Fibroblast of peridontal ligament (primary cell): ENCODE measurements at regions not wholly inside any gene's neighbourhood (a gene's known extent, or its start where the extent isn't known, plus 50 kb on each side); places are given as distances from the start of the nearest gene placed in this dataset.
"Not testable (repeated sequence)": the region's sequence is repeated elsewhere in the genome, so short reads cannot be mapped to it uniquely, and the experiment has no call there.

Source experiments
- DNase-seq: peaks from one replicate; pipeline ENCODE4 v3.0.0-alpha.2; 2010; ENCODE audit errors: extremely low read depth

- DNase-seq: peak; percentile 7
Observed at GRCh38 chr20:16864069-16864468, 115.9 kb downstream of the OTOR start.

- no peak for DNase-seq
Observed at GRCh38 chr20:16864963-16865362, 116.8 kb downstream of the OTOR start.

- DNase-seq: no peak
Observed at GRCh38 chr20:16865406-16865805, 117.2 kb downstream of the OTOR start.

- not testable (repeated sequence) for DNase-seq
Observed at GRCh38 chr20:16873124-16873523, 125.0 kb downstream of the OTOR start.

GRCh38 chr20:16877053-16877554, 128.9 kb downstream of the OTOR start:
- no peak for DNase-seq

- DNase-seq: no peak
Observed at GRCh38 chr20:16885746-16886145, 137.6 kb downstream of the OTOR start.

GRCh38 chr20:16898433-16898832, 150.3 kb downstream of the OTOR start:
- peak; percentile 49 for DNase-seq

GRCh38 chr20:16902662-16903061, 154.5 kb downstream of the OTOR start:
- DNase-seq: no peak

GRCh38 chr20:16904751-16905150, 156.6 kb downstream of the OTOR start:
- DNase-seq: no peak

- DNase-seq: no peak
Observed at GRCh38 chr20:16914277-16914676, 166.1 kb downstream of the OTOR start.

GRCh38 chr20:16916165-16916564, 168.0 kb downstream of the OTOR start:
- DNase-seq: no peak

GRCh38 chr20:16917636-16918035, 169.5 kb downstream of the OTOR start:
- DNase-seq: no peak

GRCh38 chr20:16918366-16918765, 170.2 kb downstream of the OTOR start:
- DNase-seq: no peak

- no peak for DNase-seq
Observed at GRCh38 chr20:16919841-16920240, 171.7 kb downstream of the OTOR start.

- peak; percentile 97 for DNase-seq
Observed at GRCh38 chr20:16922834-16923233, 174.7 kb downstream of the OTOR start.

GRCh38 chr20:16926626-16927430, 178.7 kb downstream of the OTOR start:
- no peak for DNase-seq

GRCh38 chr20:16929756-16930155, 181.6 kb downstream of the OTOR start:
- DNase-seq: peak; percentile 23

- no peak for DNase-seq
Observed at GRCh38 chr20:16930656-16931055, 182.5 kb downstream of the OTOR start.

GRCh38 chr20:16939051-16939450, 190.9 kb downstream of the OTOR start:
- no peak for DNase-seq

GRCh38 chr20:16940701-16941100, 192.5 kb downstream of the OTOR start:
- DNase-seq: no peak

- DNase-seq: no peak
Observed at GRCh38 chr20:16942051-16942450, 193.9 kb downstream of the OTOR start.

GRCh38 chr20:16942756-16943155, 194.6 kb downstream of the OTOR start:
- DNase-seq: peak; percentile 22

GRCh38 chr20:16944745-16945144, 196.6 kb downstream of the OTOR start:
- DNase-seq: no peak

- DNase-seq: no peak
Observed at GRCh38 chr20:16945619-16946018, 197.5 kb downstream of the OTOR start.
